Glutamatergic neuron (in vitro differentiated cells): ENCODE measurements at regions not wholly inside any gene's neighbourhood (a gene's known extent, or its start where the extent isn't known, plus 50 kb on each side); places are given as distances from the start of the nearest gene placed in this dataset.

Source experiments
- DNase-seq: peaks from one replicate; pipeline ENCODE4 v3.0.0; 2022
- H3K27ac Mint-ChIP-seq: one replicate; pipeline ENCODE4 v1.8.0; 2020; ENCODE audit warnings: mild to moderate bottlenecking, mixed read lengths, inconsistent platforms; ENCODE audit not compliant: unreplicated experiment
- H3K27me3 Mint-ChIP-seq: one replicate; pipeline ENCODE4 v1.8.0; 2020; ENCODE audit warnings: mild to moderate bottlenecking, moderate library complexity, mixed read lengths, inconsistent platforms; ENCODE audit not compliant: unreplicated experiment
- H3K36me3 Mint-ChIP-seq: one replicate; pipeline ENCODE4 v1.8.0; 2020; ENCODE audit warnings: mild to moderate bottlenecking, mixed read lengths, inconsistent platforms; ENCODE audit not compliant: unreplicated experiment
- H3K4me1 Mint-ChIP-seq: one replicate; pipeline ENCODE4 v1.8.0; 2020; ENCODE audit warnings: mild to moderate bottlenecking, low read depth, mixed read lengths, inconsistent platforms; ENCODE audit not compliant: unreplicated experiment
- H3K4me3 Mint-ChIP-seq: one replicate; pipeline ENCODE4 v1.8.0; 2020; ENCODE audit warnings: mild to moderate bottlenecking, mixed read lengths, inconsistent platforms; ENCODE audit not compliant: unreplicated experiment
- H3K9me3 Mint-ChIP-seq: one replicate; pipeline ENCODE4 v1.8.0; 2020; ENCODE audit warnings: mild to moderate bottlenecking, moderate library complexity, mixed read lengths, inconsistent platforms; ENCODE audit not compliant: unreplicated experiment
- TF ChIP-seq, protein P1 (sequence below): fragments of 200-600 bp; sonication (generic); IDR thresholded peaks from one replicate; pipeline ENCODE4 v1.5.0; 2021; ENCODE audit not compliant: partially characterized antibody, unreplicated experiment

DNA sequence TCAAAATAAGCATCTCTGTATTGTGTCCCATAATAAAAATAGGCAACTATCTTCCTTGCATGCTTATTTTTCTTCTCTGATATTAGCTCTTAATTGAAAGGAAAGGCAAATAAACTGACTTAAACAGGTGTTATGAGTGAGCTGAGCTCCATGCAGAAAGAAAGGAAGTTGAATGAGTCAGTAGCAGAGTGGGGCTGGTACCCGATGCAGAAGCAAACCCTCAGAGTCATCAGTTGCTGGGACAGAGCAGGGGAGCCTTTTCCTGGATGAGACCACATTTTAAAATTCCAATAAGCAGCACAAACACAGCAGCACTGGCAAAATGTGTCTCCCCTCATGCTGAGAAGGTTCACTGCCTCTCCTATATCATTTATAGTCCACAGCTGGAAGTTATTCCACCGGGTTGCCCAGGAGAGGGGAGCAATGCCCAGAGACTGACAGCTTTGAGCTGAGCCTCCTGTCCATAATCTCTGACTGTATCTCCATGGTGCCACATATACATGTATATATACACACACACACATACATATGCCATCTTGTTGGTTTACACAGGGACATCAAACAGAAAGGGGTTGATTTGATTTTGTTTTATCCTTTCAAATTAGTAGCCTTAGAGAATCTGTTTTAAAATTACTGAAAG lies 274.3 kb upstream of the PPARGC1A start:
- no peaks in the 10 kb centered on the region for H3K9me3 Mint-ChIP-seq
- TF ChIP-seq, protein P1, sequence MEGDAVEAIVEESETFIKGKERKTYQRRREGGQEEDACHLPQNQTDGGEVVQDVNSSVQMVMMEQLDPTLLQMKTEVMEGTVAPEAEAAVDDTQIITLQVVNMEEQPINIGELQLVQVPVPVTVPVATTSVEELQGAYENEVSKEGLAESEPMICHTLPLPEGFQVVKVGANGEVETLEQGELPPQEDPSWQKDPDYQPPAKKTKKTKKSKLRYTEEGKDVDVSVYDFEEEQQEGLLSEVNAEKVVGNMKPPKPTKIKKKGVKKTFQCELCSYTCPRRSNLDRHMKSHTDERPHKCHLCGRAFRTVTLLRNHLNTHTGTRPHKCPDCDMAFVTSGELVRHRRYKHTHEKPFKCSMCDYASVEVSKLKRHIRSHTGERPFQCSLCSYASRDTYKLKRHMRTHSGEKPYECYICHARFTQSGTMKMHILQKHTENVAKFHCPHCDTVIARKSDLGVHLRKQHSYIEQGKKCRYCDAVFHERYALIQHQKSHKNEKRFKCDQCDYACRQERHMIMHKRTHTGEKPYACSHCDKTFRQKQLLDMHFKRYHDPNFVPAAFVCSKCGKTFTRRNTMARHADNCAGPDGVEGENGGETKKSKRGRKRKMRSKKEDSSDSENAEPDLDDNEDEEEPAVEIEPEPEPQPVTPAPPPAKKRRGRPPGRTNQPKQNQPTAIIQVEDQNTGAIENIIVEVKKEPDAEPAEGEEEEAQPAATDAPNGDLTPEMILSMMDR: no peak
- DNase-seq: no peak
- no peaks in the 10 kb centered on the region for H3K27me3 Mint-ChIP-seq
- no peak overlapping the region for H3K27ac Mint-ChIP-seq
- H3K36me3 Mint-ChIP-seq: no peaks in the 10 kb centered on the region
- H3K4me3 Mint-ChIP-seq: no peak overlapping the region
- no peaks in the 10 kb centered on the region for H3K4me1 Mint-ChIP-seq

DNA sequence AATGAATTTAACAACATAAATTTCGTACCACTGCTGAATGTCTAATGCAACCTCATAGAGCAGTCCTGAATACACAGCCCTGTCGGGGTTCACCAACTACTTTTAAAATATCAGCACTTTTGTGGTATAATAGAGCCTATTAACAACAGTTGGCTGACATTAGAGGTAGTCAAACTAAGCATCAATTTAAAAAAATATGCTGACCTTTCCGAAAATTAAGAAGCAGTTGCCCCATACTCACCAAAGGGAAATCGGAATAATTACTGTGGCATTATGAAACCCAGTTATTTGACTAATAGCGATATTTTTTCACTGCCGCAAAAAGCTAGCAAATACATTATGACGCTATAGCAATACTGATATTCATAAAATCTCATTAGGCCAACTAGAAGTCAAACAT lies 273.5 kb upstream of the PPARGC1A start:
- TF ChIP-seq, protein P1: no peak
- H3K27ac Mint-ChIP-seq: no peak overlapping the region
- no peak overlapping the region for H3K4me3 Mint-ChIP-seq
- no peaks in the 10 kb centered on the region for H3K36me3 Mint-ChIP-seq
- no peaks in the 10 kb centered on the region for H3K4me1 Mint-ChIP-seq
- DNase-seq: no peak
- H3K27me3 Mint-ChIP-seq: no peaks in the 10 kb centered on the region
- H3K9me3 Mint-ChIP-seq: no peaks in the 10 kb centered on the region

DNA sequence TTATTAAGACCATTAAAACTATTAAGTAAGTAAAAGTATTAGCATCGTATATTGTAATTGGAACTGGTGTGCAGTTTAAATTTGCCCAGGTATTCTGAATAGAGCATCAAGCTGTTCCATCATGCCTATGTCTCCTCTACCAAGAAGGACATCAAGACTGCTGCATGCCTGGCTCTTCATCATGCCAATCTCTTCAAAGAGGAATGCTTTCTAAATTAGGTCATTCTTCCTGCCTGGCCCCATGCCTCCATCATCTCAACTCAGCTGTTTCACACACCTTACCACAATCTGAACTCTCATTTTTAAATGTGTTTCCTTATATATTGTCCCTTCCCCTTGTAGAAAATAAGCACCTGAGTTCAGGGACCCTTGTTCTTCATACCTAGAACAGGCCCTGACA lies 270.5 kb upstream of the PPARGC1A start:
- Mint-ChIP-seq H3K27ac (no peak overlapping the region), H3K9me3 (no peaks in the 10 kb centered on the region), H3K27me3 (no peaks in the 10 kb centered on the region), H3K36me3 (no peaks in the 10 kb centered on the region), H3K4me3 (no peak overlapping the region), H3K4me1 (peaks cover 3% of the 10 kb centered on the region)
- TF ChIP-seq, protein P1: no peak
- DNase-seq: no peak

DNA sequence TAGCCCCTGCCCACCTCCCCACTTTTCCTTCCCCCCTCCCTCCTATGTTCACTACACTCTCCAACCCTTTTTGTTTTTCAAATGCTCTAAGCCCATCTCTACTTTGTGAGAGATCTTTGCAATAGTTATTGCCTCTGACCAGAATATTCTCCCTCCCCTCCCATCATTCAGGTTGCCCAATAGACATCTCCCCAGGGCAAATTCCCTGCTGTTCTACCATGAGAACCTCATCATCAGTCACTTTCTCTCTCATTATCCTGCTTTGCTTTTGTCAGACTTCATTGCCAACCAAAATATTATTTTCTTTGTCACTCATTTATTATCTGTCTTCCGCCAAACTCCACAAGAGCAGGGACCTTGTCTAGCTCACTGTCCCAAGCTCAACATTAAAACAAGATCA lies 268.2 kb upstream of the PPARGC1A start:
- no peaks in the 10 kb centered on the region for H3K27me3 Mint-ChIP-seq
- H3K4me3 Mint-ChIP-seq: no peak overlapping the region
- H3K4me1 Mint-ChIP-seq: peaks cover 3% of the 10 kb centered on the region
- no peaks in the 10 kb centered on the region for H3K9me3 Mint-ChIP-seq
- no peak overlapping the region for H3K27ac Mint-ChIP-seq
- no peaks in the 10 kb centered on the region for H3K36me3 Mint-ChIP-seq
- no peak for DNase-seq
- TF ChIP-seq, protein P1: no peak

DNA sequence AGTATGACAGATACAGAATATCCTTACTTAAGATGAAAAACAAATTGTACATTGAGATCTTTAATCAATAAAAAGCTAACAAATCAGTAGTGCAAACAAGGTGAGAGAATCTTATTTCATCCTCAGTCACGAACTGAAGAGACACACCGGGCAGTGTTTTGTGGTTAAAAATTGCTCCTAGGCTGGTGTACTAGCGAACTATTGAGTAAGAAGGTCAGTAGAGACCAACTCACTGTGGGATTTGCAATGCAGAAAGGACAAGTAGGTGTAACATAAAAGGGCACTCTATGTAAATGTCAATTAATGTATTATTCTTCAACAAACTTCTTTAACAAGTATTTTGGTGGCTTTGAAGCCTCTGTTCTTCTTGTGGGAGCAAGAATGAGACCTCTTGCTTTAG lies 260.2 kb upstream of the PPARGC1A start:
- Mint-ChIP-seq H3K27ac (no peak overlapping the region), H3K9me3 (no peaks in the 10 kb centered on the region), H3K4me3 (no peak overlapping the region), H3K36me3 (no peaks in the 10 kb centered on the region), H3K27me3 (no peaks in the 10 kb centered on the region), H3K4me1 (no peaks in the 10 kb centered on the region)
- DNase-seq: no peak
- TF ChIP-seq, protein P1: no peak
